K562 (cell line): ENCODE measurements at regions not wholly inside any gene's neighbourhood (a gene's known extent, or its start where the extent isn't known, plus 50 kb on each side); places are given as distances from the start of the nearest gene placed in this dataset.

Experiments used
- RB1 ChIP-seq: fragments of 450-650 bp; IDR thresholded peaks from 2 replicates; pipeline ENCODE4 v1.6.1; 2017; ENCODE audit warnings: low read depth, mild to moderate bottlenecking
- ZNF143 ChIP-seq: sonication (generic); formaldehyde crosslinking; IDR thresholded peaks from 2 replicates; pipeline ENCODE4 v1.9.0; 2022; ENCODE audit warnings: mild to moderate bottlenecking, missing genetic modification reagents
- TF ChIP-seq, protein P1 (sequence below): sonication (generic); formaldehyde crosslinking; IDR thresholded peaks from 2 replicates; pipeline ENCODE4 v1.4.0; 2020; ENCODE audit warnings: mild to moderate bottlenecking, missing genetic modification reagents
- TF ChIP-seq, protein P2 (sequence below): sonication (generic); formaldehyde crosslinking; IDR thresholded peaks from 2 replicates; pipeline ENCODE4 v1.8.1; 2022; ENCODE audit warnings: missing genetic modification reagents
- TF ChIP-seq, protein P3 (sequence below): sonication (generic); formaldehyde crosslinking; IDR thresholded peaks from 2 replicates; pipeline ENCODE4 v1.9.0; 2022; ENCODE audit warnings: mild to moderate bottlenecking, missing genetic modification reagents

DNA sequence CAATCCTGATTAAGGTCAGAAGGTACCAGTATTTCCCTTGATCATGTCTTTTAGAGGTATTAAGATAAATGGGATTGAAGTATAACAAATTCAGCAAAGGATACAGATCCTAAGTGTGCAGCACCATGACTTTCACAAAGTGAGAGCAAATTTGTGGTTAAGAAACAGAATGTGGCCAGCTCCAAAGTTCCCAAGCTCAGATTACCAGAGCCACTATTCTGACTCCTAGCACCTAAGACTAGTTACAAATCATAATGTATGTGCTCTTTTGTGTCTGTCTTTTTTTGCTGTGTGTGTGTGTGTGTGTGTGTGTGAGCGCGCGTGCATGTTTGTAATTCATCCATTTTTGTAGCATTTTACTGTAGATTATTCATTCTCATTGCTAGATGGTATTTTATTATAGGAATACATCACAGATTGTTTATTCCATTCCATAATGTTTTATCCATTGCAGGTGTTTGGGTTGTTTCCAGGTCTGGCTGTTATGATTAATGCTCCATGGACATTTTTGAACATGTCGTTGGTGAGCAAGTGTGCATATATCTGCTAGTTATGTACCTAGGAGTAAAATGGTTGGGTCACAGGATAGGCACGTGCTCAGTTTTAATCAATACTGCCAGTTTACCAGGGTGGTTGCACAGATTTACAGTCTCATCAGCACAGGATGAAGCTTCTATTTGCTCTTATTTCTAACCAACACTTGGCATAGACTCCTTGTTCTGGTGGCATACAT, 314.0 kb upstream of the JAG1 start (continued):
- TF ChIP-seq RB1 = no peak
- TF ChIP-seq, protein P1, sequence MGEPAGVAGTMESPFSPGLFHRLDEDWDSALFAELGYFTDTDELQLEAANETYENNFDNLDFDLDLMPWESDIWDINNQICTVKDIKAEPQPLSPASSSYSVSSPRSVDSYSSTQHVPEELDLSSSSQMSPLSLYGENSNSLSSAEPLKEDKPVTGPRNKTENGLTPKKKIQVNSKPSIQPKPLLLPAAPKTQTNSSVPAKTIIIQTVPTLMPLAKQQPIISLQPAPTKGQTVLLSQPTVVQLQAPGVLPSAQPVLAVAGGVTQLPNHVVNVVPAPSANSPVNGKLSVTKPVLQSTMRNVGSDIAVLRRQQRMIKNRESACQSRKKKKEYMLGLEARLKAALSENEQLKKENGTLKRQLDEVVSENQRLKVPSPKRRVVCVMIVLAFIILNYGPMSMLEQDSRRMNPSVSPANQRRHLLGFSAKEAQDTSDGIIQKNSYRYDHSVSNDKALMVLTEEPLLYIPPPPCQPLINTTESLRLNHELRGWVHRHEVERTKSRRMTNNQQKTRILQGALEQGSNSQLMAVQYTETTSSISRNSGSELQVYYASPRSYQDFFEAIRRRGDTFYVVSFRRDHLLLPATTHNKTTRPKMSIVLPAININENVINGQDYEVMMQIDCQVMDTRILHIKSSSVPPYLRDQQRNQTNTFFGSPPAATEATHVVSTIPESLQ = no peak
- TF ChIP-seq ZNF143 (CRISPR knock-in tag) = no peak
- TF ChIP-seq, protein P2, sequence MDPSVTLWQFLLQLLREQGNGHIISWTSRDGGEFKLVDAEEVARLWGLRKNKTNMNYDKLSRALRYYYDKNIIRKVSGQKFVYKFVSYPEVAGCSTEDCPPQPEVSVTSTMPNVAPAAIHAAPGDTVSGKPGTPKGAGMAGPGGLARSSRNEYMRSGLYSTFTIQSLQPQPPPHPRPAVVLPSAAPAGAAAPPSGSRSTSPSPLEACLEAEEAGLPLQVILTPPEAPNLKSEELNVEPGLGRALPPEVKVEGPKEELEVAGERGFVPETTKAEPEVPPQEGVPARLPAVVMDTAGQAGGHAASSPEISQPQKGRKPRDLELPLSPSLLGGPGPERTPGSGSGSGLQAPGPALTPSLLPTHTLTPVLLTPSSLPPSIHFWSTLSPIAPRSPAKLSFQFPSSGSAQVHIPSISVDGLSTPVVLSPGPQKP (CRISPR knock-in tag) = no peak
- TF ChIP-seq, protein P3, sequence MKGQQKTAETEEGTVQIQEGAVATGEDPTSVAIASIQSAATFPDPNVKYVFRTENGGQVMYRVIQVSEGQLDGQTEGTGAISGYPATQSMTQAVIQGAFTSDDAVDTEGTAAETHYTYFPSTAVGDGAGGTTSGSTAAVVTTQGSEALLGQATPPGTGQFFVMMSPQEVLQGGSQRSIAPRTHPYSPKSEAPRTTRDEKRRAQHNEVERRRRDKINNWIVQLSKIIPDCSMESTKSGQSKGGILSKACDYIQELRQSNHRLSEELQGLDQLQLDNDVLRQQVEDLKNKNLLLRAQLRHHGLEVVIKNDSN (CRISPR knock-in tag) = no peak
